ENCODE measurements at regions not wholly inside any gene's neighbourhood (a gene's known extent, or its start where the extent isn't known, plus 50 kb on each side); places are given as distances from the start of the nearest gene placed in this dataset.

- TF ChIP-seq POLR2A (IDR thresholded peaks at IDR 0.05; ENCODE audit: low read depth, low read length) = no peak
- no peak for TF ChIP-seq POLR2AphosphoS5 (IDR thresholded peaks at IDR 0.05; ENCODE audit: low read depth, low read length)
- TF ChIP-seq POU2F2 (IDR thresholded peaks at IDR 0.05; ENCODE audit: low read depth, low read length) = no peak
- no peak for TF ChIP-seq TAF1 (IDR thresholded peaks at IDR 0.05; ENCODE audit: low read depth, low read length)
- no peak for TF ChIP-seq PAX5 (IDR thresholded peaks at IDR 0.05; ENCODE audit: insufficient read depth, low read length, severe bottlenecking)
Observed at GRCh38 chr3:194040516-194041273, 95.3 kb upstream of the HES1 start.
